GM13976 (cell line): ENCODE measurements at regions not wholly inside any gene's neighbourhood (a gene's known extent, or its start where the extent isn't known, plus 50 kb on each side); places are given as distances from the start of the nearest gene placed in this dataset.

ENCODE experiments used
- DNase-seq: peaks from one replicate; pipeline ENCODE4 v3.0.0; 2012; ENCODE audit warnings: low spot score
- in situ Hi-C: fragments of 300-500 bp; cut with MboI; formaldehyde crosslinking; loops from one replicate; pipeline ENCODE4 v1.12.0; 2022; ENCODE audit warnings: low sequenced_read_pairs, mixed read lengths, inconsistent platforms; ENCODE audit not compliant: unreplicated experiment
- TF ChIP-seq, protein P1 (sequence below): IDR thresholded peaks from 2 replicates; pipeline ENCODE4 v1.5.1; 2012; ENCODE audit warnings: borderline replicate concordance, mild to moderate bottlenecking; ENCODE audit not compliant: insufficient read depth; ENCODE audit errors: extremely low read depth, missing control alignments, control extremely low read depth

- in situ Hi-C loops: no loop called here
- TF ChIP-seq, protein P1, sequence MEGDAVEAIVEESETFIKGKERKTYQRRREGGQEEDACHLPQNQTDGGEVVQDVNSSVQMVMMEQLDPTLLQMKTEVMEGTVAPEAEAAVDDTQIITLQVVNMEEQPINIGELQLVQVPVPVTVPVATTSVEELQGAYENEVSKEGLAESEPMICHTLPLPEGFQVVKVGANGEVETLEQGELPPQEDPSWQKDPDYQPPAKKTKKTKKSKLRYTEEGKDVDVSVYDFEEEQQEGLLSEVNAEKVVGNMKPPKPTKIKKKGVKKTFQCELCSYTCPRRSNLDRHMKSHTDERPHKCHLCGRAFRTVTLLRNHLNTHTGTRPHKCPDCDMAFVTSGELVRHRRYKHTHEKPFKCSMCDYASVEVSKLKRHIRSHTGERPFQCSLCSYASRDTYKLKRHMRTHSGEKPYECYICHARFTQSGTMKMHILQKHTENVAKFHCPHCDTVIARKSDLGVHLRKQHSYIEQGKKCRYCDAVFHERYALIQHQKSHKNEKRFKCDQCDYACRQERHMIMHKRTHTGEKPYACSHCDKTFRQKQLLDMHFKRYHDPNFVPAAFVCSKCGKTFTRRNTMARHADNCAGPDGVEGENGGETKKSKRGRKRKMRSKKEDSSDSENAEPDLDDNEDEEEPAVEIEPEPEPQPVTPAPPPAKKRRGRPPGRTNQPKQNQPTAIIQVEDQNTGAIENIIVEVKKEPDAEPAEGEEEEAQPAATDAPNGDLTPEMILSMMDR: no peak
- no peak for DNase-seq
Measured at GRCh38 chr14:87113286-87113685, 879.7 kb downstream of the GALC start.

DNA sequence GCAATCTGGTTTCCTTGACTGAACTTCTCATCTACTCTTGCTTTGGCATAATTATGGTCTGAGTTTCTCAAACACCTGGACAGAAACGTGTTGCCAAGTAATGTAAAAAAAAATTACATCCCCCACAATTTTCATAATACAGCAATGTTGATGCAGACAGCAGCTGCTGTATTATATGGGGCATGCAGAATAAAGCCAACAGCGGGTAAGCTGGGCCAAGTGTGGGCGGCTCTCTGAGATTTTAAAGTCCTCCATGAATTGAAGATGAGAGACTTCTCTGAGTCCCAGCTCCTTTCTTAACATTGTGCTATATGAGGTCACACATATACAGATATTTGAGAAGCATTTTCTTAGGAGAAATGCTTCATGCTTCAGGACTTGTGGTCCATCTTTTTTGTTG is 881.2 kb downstream of the GALC start:
- in situ Hi-C loops: no loop called here
- TF ChIP-seq, protein P1: no peak
- no peak for DNase-seq

GRCh38 chr14:87111126-87111525 is 881.9 kb downstream of the GALC start:
- in situ Hi-C loops: no loop called here
- no peak for DNase-seq
- TF ChIP-seq, protein P1: no peak

DNA sequence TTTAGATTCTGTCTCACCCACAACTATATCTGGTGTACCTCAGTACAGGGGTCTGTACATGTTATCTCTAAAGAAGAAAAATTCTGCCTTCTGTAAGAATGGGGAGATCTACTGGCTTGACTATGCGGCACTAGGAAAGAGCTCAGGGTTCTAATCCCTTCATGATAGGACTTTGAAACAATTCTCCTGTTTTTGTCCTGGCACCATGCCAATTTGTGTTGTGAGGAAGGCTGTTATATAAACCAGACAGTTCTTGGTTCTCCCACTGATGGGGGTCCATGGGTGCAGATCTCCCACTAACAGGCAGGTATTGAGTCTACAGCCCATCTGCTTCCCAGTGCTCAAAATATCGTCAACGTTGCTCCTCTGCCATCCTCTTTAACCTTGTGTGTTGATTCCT is 883.7 kb downstream of the GALC start:
- in situ Hi-C loops: no loop called here
- DNase-seq: no peak
- TF ChIP-seq, protein P1: no peak

GRCh38 chr14:87108726-87109125 is 884.3 kb downstream of the GALC start:
- in situ Hi-C loops: no loop called here
- TF ChIP-seq, protein P1: no peak
- DNase-seq: no peak

- in situ Hi-C loops: no loop called here
- TF ChIP-seq, protein P1: no peak
- no peak for DNase-seq
Measured at GRCh38 chr14:87102811-87103378, 890.1 kb downstream of the GALC start.
